OCI-LY3 (cell line): ENCODE measurements at regions not wholly inside any gene's neighbourhood (a gene's known extent, or its start where the extent isn't known, plus 50 kb on each side); places are given as distances from the start of the nearest gene placed in this dataset.

Experiments
- H2AFZ ChIP-seq: fragments of 200-600, 300-600 bp; shearing (Covaris generic); 2 replicates; pipeline ENCODE4 v1.6.0; 2014; ENCODE audit warnings: antibody characterized with exemption, low read depth, low read length
- H3K27ac ChIP-seq: fragments of 200-600, 300-600 bp; sonication (generic); 2 replicates; pipeline ENCODE4 v1.5.1; 2014; ENCODE audit warnings: mild to moderate bottlenecking, low read length, moderate library complexity, mixed read lengths
- H3K27me3 ChIP-seq: fragments of 200-600, 300-600 bp; sonication (generic); 2 replicates; pipeline ENCODE4 v1.6.1; 2014; ENCODE audit warnings: low read depth, low read length, mixed read lengths
- H3K36me3 ChIP-seq: fragments of 200-600, 300-600 bp; sonication (generic); replicated peaks from 2 replicates; pipeline ENCODE3; 2014; ENCODE audit warnings: low read depth, low read length, mixed read lengths
- H3K4me1 ChIP-seq: fragments of 300-600, 200-600 bp; sonication (generic); 2 replicates; pipeline ENCODE4 v1.6.1; 2014; ENCODE audit warnings: low read length, mixed read lengths
- H3K4me2 ChIP-seq: fragments of 200-600, 300-600 bp; sonication (generic); 2 replicates; pipeline ENCODE4 v1.6.1; 2014; ENCODE audit warnings: low read length, mixed read lengths
- H3K4me3 ChIP-seq: fragments of 300-600, 200-600 bp; sonication (generic); 2 replicates; pipeline ENCODE4 v1.5.1; 2014; ENCODE audit warnings: antibody characterized with exemption, mild to moderate bottlenecking, low read length, moderate library complexity
- H3K79me2 ChIP-seq: fragments of 300-600, 200-600 bp; shearing (Covaris generic); 2 replicates; pipeline ENCODE4 v1.6.1; 2014; ENCODE audit warnings: mild to moderate bottlenecking, low read length, mixed read lengths
- H3K9ac ChIP-seq: fragments of 300-600, 200-600 bp; shearing (Covaris generic); 2 replicates; pipeline ENCODE4 v1.6.0; 2014; ENCODE audit warnings: mild to moderate bottlenecking, low read length, moderate library complexity
- H3K9me3 ChIP-seq: fragments of 200-600, 300-600 bp; shearing (Covaris generic); 2 replicates; pipeline ENCODE4 v1.6.1; 2014; ENCODE audit warnings: low read length, mixed read lengths; ENCODE audit not compliant: insufficient read depth
- H4K20me1 ChIP-seq: fragments of 200-600, 300-600 bp; sonication (generic); 2 replicates; pipeline ENCODE4 v1.6.1; 2016; ENCODE audit warnings: low read length, mixed read lengths; ENCODE audit not compliant: insufficient read depth
- CTCF ChIP-seq: fragments of 200-600, 300-600 bp; sonication (generic); IDR thresholded peaks from 2 replicates; pipeline ENCODE4 v1.5.1; 2014; ENCODE audit warnings: antibody characterized with exemption, low read length, low read depth
- EZH2phosphoT487 ChIP-seq: fragments of 200-600 bp; shearing (Covaris generic); IDR thresholded peaks from 2 replicates; pipeline ENCODE4 v1.6.1; 2018; ENCODE audit warnings: antibody characterized with exemption, mixed run types, low read depth

- Histone ChIP-seq H3K4me3 (no peak overlapping the region), H3K79me2 (no peaks in the 10 kb centered on the region), H3K4me2 (no peak overlapping the region), H3K27ac (no peak overlapping the region), H3K36me3 (no peaks in the 10 kb centered on the region), H3K9me3 (no peaks in the 10 kb centered on the region), H3K4me1 (no peaks in the 10 kb centered on the region), H3K9ac (no peak overlapping the region), H3K27me3 (no peaks in the 10 kb centered on the region), H2AFZ (no peak overlapping the region), H4K20me1 (no peaks in the 10 kb centered on the region)
- TF ChIP-seq EZH2phosphoT487 (no peak), CTCF (no peak)
Observed at GRCh38 chr5:19247302-19247701, 740.7 kb downstream of the CDH18 start.

GRCh38 chr5:19256036-19256435 lies 732.0 kb downstream of the CDH18 start:
- H3K36me3 ChIP-seq, result no peaks in the 10 kb centered on the region
- peaks cover 6% of the 10 kb centered on the region; the same call in 1 of the 2 replicates for H3K4me1 ChIP-seq
- H3K79me2 ChIP-seq, result no peaks in the 10 kb centered on the region
- no peak overlapping the region for H2AFZ ChIP-seq
- no peak overlapping the region for H3K4me3 ChIP-seq
- no peaks in the 10 kb centered on the region for H4K20me1 ChIP-seq
- H3K27ac ChIP-seq, result no peak overlapping the region
- no peaks in the 10 kb centered on the region for H3K27me3 ChIP-seq
- H3K9ac ChIP-seq, result no peak overlapping the region
- no peaks in the 10 kb centered on the region for H3K9me3 ChIP-seq
- H3K4me2 ChIP-seq, result no peak overlapping the region
- no peak for TF ChIP-seq EZH2phosphoT487
- TF ChIP-seq CTCF, result no peak

- no peaks in the 10 kb centered on the region for H3K36me3 ChIP-seq
- H3K27ac ChIP-seq, result no peak overlapping the region
- no peaks in the 10 kb centered on the region for H4K20me1 ChIP-seq
- no peaks in the 10 kb centered on the region for H3K9me3 ChIP-seq
- H3K79me2 ChIP-seq, result no peaks in the 10 kb centered on the region
- peaks cover 6% of the 10 kb centered on the region; the same call in 1 of the 2 replicates for H3K4me1 ChIP-seq
- H3K4me2 ChIP-seq, result no peak overlapping the region
- H3K27me3 ChIP-seq, result no peaks in the 10 kb centered on the region
- no peak for TF ChIP-seq CTCF
- TF ChIP-seq EZH2phosphoT487, result no peak
- no peak overlapping the region for H2AFZ ChIP-seq
- no peak overlapping the region for H3K4me3 ChIP-seq
- no peak overlapping the region for H3K9ac ChIP-seq
Observed at GRCh38 chr5:19258686-19259085, 729.3 kb downstream of the CDH18 start.

- Histone ChIP-seq H4K20me1 (no peaks in the 10 kb centered on the region), H3K4me3 (no peak overlapping the region), H3K4me1 (no peaks in the 10 kb centered on the region), H3K9ac (no peak overlapping the region), H3K9me3 (no peaks in the 10 kb centered on the region), H3K27ac (no peak overlapping the region), H3K27me3 (no peaks in the 10 kb centered on the region), H3K79me2 (no peaks in the 10 kb centered on the region), H3K4me2 (no peak overlapping the region), H3K36me3 (no peaks in the 10 kb centered on the region), H2AFZ (no peak overlapping the region)
- no peak for TF ChIP-seq EZH2phosphoT487
- no peak for TF ChIP-seq CTCF
Observed at GRCh38 chr5:19261879-19262278, 726.1 kb downstream of the CDH18 start.
